MCF 10A (cell line): ENCODE measurements at regions not wholly inside any gene's neighbourhood (a gene's known extent, or its start where the extent isn't known, plus 50 kb on each side); places are given as distances from the start of the nearest gene placed in this dataset.
A peak's percentile ranks its signal among the peaks of the same experiment; 100 is the strongest.

Source experiments
- BruUV-seq: library from RNA; stranded (reverse); fragments of 400-500 nt; replicated peaks from 2 replicates; lab custom pipeline; 2021; lab: Mats Ljungman, UMichigan
- CTCF ChIA-PET: fragments of 300-600 bp; sonication (Branson Sonifier 250); formaldehyde crosslinking; extraction: SDS; loops from one replicate; lab custom pipeline; 2021; ENCODE audit warnings: antibody characterized with exemption, inconsistent platforms; lab: Yijun Ruan, JAX
- POLR2A ChIA-PET: fragments of 300-600, 350-650 bp; sonication (Branson Sonifier 250); formaldehyde crosslinking; extraction: SDS; loops from one replicate; lab custom pipeline; 2020; ENCODE audit warnings: antibody characterized with exemption, inconsistent platforms; lab: Yijun Ruan, JAX
- DNase-seq: peaks from one replicate; pipeline ENCODE4 v3.0.0-alpha.2; 2018; ENCODE audit not compliant: unreplicated experiment
- H3K27ac Mint-ChIP-seq: one replicate; pipeline ENCODE4 v1.8.0; 2022; ENCODE audit warnings: mild to moderate bottlenecking, low read depth, mixed read lengths; ENCODE audit not compliant: unreplicated experiment
- H3K27me3 Mint-ChIP-seq: one replicate; pipeline ENCODE4 v1.8.0; 2022; ENCODE audit warnings: mixed read lengths; ENCODE audit not compliant: insufficient read depth, unreplicated experiment
- H3K36me3 Mint-ChIP-seq: one replicate; pipeline ENCODE4 v1.8.0; 2022; ENCODE audit warnings: mild to moderate bottlenecking, moderate library complexity, mixed read lengths; ENCODE audit not compliant: insufficient read depth, unreplicated experiment
- H3K4me1 Mint-ChIP-seq: one replicate; pipeline ENCODE4 v1.8.0; 2022; ENCODE audit warnings: mixed read lengths; ENCODE audit not compliant: insufficient read depth, unreplicated experiment
- H3K4me3 Mint-ChIP-seq: one replicate; pipeline ENCODE4 v1.8.0; 2022; ENCODE audit warnings: mild to moderate bottlenecking, moderate library complexity, mixed read lengths; ENCODE audit not compliant: unreplicated experiment
- H3K9me3 Mint-ChIP-seq: one replicate; pipeline ENCODE4 v1.8.0; 2022; ENCODE audit warnings: mixed read lengths; ENCODE audit not compliant: unreplicated experiment
- CTCF ChIP-seq: fragments of 200-600 bp; IDR thresholded peaks from one replicate; pipeline ENCODE4 v1.8.0; 2022; ENCODE audit warnings: antibody characterized with exemption, mild to moderate bottlenecking; ENCODE audit not compliant: unreplicated experiment
- intact Hi-C: fragments of 100-400 bp; cut with micrococcal nuclease; formaldehyde crosslinking; loops from 2 replicates; pipeline ENCODE4 v1.14.1; 2022

GRCh38 chr12:89945123-89945522, 236.5 kb upstream of the ATP2B1 start:
- Mint-ChIP-seq H3K9me3 (no peaks in the 10 kb centered on the region), H3K4me3 (no peak overlapping the region), H3K27me3 (no peaks in the 10 kb centered on the region), H3K36me3 (no peaks in the 10 kb centered on the region), H3K4me1 (peaks cover 36% of the 10 kb centered on the region), H3K27ac (no peak overlapping the region)
- CTCF ChIA-PET = interaction anchor here (0.5 kb wide), 1 partner anchor 10 kb away, joined by 3 read pairs; no protein-coding TSS in a partner anchor
- no peak for DNase-seq
- intact Hi-C loops = loop anchor here (5.0 kb wide), 1 partner anchor 403 kb away; no protein-coding TSS in a partner anchor
- BruUV-seq = no TSS peak
- POLR2A ChIA-PET = interaction anchor here (0.7 to 1.0 kb wide), 2 partner anchors 15 to 136 kb away, joined by 3 to 5 read pairs; no protein-coding TSS in a partner anchor
- no peak for TF ChIP-seq CTCF

GRCh38 chr12:89943463-89943862, 234.8 kb upstream of the ATP2B1 start:
- no TSS peak for BruUV-seq
- no peaks in the 10 kb centered on the region for H3K9me3 Mint-ChIP-seq
- TF ChIP-seq CTCF = no peak
- DNase-seq = no peak
- H3K27me3 Mint-ChIP-seq = no peaks in the 10 kb centered on the region
- intact Hi-C loops = no loop called here
- no peak overlapping the region for H3K4me3 Mint-ChIP-seq
- H3K4me1 Mint-ChIP-seq = peaks cover 23% of the 10 kb centered on the region
- H3K27ac Mint-ChIP-seq = peak overlapping the region; percentile 31
- ChIA-PET POLR2A (interaction anchor here (0.5 to 0.9 kb wide), 3 partner anchors 22 to 561 kb away, joined by 3 read pairs; no protein-coding TSS in a partner anchor), CTCF (interaction anchor here (0.5 kb wide), 1 partner anchor 627 kb away, joined by 3 read pairs; no protein-coding TSS in a partner anchor)
- no peaks in the 10 kb centered on the region for H3K36me3 Mint-ChIP-seq

GRCh38 chr12:89941436-89941835, 232.8 kb upstream of the ATP2B1 start:
- Mint-ChIP-seq H3K4me1 (peaks cover 11% of the 10 kb centered on the region), H3K27me3 (no peaks in the 10 kb centered on the region)

More at GRCh38 chr12:89941436-89941835, 232.8 kb upstream of the ATP2B1 start:
- TF ChIP-seq CTCF = no peak
- CTCF ChIA-PET = interaction anchor here (0.6 to 1.0 kb wide), 2 partner anchors 235 to 895 kb away, joined by 4 to 5 read pairs; no protein-coding TSS in a partner anchor
- Mint-ChIP-seq H3K36me3 (no peaks in the 10 kb centered on the region), H3K9me3 (no peaks in the 10 kb centered on the region), H3K27ac (no peak overlapping the region), H3K4me3 (no peak overlapping the region)
- intact Hi-C loops = no loop called here
- BruUV-seq = no TSS peak
- no peak for DNase-seq
- POLR2A ChIA-PET = no interaction called here
